Psoas muscle (tissue), 7 donors: ENCODE measurements at regions not wholly inside any gene's neighbourhood (a gene's known extent, or its start where the extent isn't known, plus 50 kb on each side); places are given as distances from the start of the nearest gene placed in this dataset.
A peak's percentile ranks its signal among the peaks of the same experiment; 100 is the strongest.

Experiments used
- ATAC-seq, 4 donors: fragments of 200-7000 bp; cut with Tn5 transposase; one replicate each; pipeline ENCODE4 v1.9.1; 2020; ENCODE audit warnings: moderate library complexity in 3 of 4, mild to moderate bottlenecking in 2 of 4
- DNase-seq, 2 donors: peaks; one replicate each; pipeline ENCODE4 v3.0.0-alpha.2; 2020
- H3K27ac ChIP-seq: fragments of 200-600 bp; one replicate; pipeline ENCODE4 v1.8.0; 2022
- H3K27me3 ChIP-seq, 3 donors: fragments of 200-600 bp in 1 of 3; one replicate each; pipeline versions ENCODE4 v1.6.1 to v1.8.0; 2013 to 2022; ENCODE audit warnings: low read length in 2 of 3, mild to moderate bottlenecking in 2 of 3, moderate library complexity in 1 of 3; ENCODE audit not compliant: insufficient read depth in 3 of 3
- H3K36me3 ChIP-seq, 2 donors: fragments of 200-600 bp in 1 of 2; one replicate each; pipeline versions ENCODE4 v1.6.1 to v1.8.0; 2013 to 2022; ENCODE audit warnings: low read depth in 1 of 2, mild to moderate bottlenecking in 1 of 2, moderate library complexity in 1 of 2; ENCODE audit not compliant: insufficient read depth in 1 of 2
- H3K4me1 ChIP-seq: fragments of 200-600 bp; one replicate; pipeline ENCODE4 v1.8.0; 2022
- H3K4me3 ChIP-seq: fragments of 200-600 bp; one replicate; pipeline ENCODE4 v1.8.0; 2022; ENCODE audit warnings: mild to moderate bottlenecking
- H3K9me3 ChIP-seq: fragments of 200-600 bp; one replicate; pipeline ENCODE4 v1.8.0; 2022
- WGBS, 3 donors: extraction: QIAGEN DNeasy Blood & Tissue Kit; methylation state at CpG; one replicate each; pipeline versions ENCODE4 v1.1.6 to v1.1.7; 2013; 5-methylcytosine and 5-hydroxymethylcytosine counted together
- intact Hi-C, 2 donors: fragments of 100-400 bp; cut with DNase I; formaldehyde crosslinking; loops; one replicate each; pipeline versions ENCODE4 v1.11.0 to v1.14.2; 2022
- TF ChIP-seq, protein P1 (sequence below): fragments of 200-600 bp; IDR thresholded peaks from one replicate; pipeline ENCODE4 v1.8.0; 2022; ENCODE audit warnings: antibody characterized with exemption
- donor health status: healthy with polysubstance abuse.
- donor health status: DM: no; HTN: no; CAD: no; lungs with moderate emphysema.
- donor health status: Bipolar disorder and iron deficiency.
- donor health status: healthy.
- donor health status: DM: yes; HTN: yes; CAD: no.
- donor health status: DM: no; HTN: no; CAD: no.
- donor health status: DM: yes; HTN: yes; CAD: no.

DNA sequence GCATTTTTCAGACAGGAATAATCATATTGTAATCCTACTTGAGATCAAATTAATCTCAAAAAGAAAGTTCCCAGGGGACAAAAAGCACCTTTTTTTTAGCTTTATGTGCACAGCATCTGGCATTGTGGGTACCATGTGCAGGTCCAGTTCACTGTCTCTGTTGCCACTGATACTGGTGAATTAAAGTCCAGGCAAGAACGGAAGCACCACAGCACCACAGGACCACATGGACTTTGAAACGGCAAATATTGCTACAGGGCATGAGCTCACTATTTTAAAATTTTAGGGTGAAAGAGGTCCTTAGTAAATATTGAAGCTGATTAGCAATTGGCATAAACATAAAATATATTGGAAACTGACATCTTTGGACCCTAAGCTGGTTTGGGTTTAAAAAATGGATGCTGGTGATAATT, 709.0 kb downstream of the EPM2A start:
- Histone ChIP-seq H3K27me3 (no peaks in the 10 kb centered on the region), H3K27ac (no peak overlapping the region), H3K9me3 (no peaks in the 10 kb centered on the region), H3K4me3 (no peak overlapping the region), H3K4me1 (peaks cover 9% of the 10 kb centered on the region), H3K36me3 (no peaks in the 10 kb centered on the region)
- ATAC-seq (no peak), DNase-seq (no peak)
- TF ChIP-seq, protein P1, sequence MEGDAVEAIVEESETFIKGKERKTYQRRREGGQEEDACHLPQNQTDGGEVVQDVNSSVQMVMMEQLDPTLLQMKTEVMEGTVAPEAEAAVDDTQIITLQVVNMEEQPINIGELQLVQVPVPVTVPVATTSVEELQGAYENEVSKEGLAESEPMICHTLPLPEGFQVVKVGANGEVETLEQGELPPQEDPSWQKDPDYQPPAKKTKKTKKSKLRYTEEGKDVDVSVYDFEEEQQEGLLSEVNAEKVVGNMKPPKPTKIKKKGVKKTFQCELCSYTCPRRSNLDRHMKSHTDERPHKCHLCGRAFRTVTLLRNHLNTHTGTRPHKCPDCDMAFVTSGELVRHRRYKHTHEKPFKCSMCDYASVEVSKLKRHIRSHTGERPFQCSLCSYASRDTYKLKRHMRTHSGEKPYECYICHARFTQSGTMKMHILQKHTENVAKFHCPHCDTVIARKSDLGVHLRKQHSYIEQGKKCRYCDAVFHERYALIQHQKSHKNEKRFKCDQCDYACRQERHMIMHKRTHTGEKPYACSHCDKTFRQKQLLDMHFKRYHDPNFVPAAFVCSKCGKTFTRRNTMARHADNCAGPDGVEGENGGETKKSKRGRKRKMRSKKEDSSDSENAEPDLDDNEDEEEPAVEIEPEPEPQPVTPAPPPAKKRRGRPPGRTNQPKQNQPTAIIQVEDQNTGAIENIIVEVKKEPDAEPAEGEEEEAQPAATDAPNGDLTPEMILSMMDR = no peak
- 77 to 83% (median 81%) methylated on average over 2 of the region's 2 CpGs for WGBS, 3 donors
- intact Hi-C loops = loop anchor here (5.0 to 10.0 kb wide), 2 partner anchors 444 to 609 kb away; no protein-coding TSS in a partner anchor

DNA sequence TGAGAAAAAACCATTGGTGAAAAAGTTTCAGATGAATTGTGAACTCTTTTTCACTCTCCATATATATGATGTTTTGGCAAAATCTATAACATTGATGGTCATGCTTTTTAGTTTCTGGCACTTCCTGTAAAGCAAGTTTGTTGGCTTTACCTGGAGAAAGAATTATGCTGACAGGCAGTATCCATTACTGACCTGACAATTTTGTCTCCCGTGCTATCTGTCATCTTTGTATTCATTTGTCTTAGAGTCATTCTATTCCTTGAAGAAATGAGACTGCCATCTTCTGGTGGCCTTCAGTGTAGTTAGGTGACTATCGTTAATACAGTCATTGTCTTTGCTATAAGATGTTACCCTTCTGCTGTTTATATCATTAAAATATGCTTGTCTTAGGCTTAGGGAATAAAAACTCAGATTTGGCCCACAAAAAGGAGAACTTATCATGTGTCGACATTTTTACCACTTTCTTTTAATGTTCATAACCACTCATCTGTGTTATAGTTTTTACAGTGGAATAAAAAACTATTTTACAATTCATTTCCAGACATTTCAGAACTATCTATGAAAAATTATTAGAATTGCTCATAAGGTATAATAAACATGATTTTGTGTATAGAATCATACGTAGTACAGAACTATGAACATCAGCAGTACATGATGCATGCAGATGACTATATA, 707.0 kb downstream of the EPM2A start:
- Histone ChIP-seq H3K27ac (no peak overlapping the region), H3K36me3 (no peaks in the 10 kb centered on the region), H3K4me1 (peaks cover 5% of the 10 kb centered on the region), H3K27me3 (no peaks in the 10 kb centered on the region), H3K9me3 (no peaks in the 10 kb centered on the region), H3K4me3 (no peak overlapping the region)
- DNase-seq (no peak), ATAC-seq (peak; percentile 54 to 81 (median 70))
- TF ChIP-seq, protein P1 = peak; percentile 55
- intact Hi-C loops = loop anchor here (5.0 to 10.0 kb wide), 2 partner anchors 446 to 607 kb away; no protein-coding TSS in a partner anchor
- 40 to 46% (median 41%) methylated on average over 4 of the region's 4 CpGs for WGBS, 3 donors

DNA sequence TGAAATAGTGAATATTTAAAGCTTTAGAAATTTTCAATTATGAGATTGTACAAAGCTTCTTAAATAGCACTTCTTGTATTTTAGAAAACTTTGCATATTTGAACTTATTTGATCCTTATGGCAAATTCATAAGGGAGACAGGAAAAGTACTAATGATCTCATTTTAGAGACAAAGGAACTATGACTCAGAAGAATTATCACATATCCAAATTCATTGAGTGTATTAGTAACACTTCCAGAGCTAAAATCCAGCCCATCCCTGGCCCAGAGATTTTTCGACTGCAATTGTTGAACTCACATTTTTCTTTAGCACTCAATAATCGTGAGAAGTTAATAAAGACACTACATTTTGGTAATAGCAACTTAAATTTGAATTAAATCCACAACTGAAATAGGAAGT, 704.3 kb downstream of the EPM2A start:
- DNase-seq = no peak
- Histone ChIP-seq H3K36me3 (no peaks in the 10 kb centered on the region), H3K9me3 (no peaks in the 10 kb centered on the region), H3K27ac (no peak overlapping the region), H3K4me1 (no peaks in the 10 kb centered on the region), H3K27me3 (no peaks in the 10 kb centered on the region), H3K4me3 (no peak overlapping the region)
- 58 to 75% (median 70%) methylated on average over 2 of the region's 2 CpGs for WGBS, 3 donors
- TF ChIP-seq, protein P1 = no peak
- intact Hi-C loops = no loop called here
- no peak for ATAC-seq

DNA sequence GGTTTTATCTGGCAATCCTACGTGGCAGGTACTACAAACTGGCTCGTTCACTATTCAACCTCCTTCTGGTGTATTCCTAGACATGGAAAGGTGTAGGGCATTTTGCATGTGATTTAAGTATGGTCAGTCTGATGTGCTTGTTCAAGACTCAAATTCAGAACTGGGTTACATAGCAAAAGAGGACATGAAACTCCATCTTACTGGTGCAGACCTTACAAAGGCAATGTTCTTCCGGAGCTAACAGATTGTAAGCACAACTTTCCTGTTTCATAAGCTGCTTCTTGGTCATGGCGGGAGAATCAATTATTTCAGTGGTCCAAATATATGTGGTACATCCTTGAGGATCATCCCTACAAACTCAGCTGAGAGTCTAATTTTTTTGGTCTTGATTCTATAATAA, 703.4 kb downstream of the EPM2A start:
- no peak overlapping the region for H3K27ac ChIP-seq
- ATAC-seq (no peak), DNase-seq (no peak)
- H3K9me3 ChIP-seq = no peaks in the 10 kb centered on the region
- H3K27me3 ChIP-seq = no peaks in the 10 kb centered on the region
- no peaks in the 10 kb centered on the region for H3K36me3 ChIP-seq
- intact Hi-C loops = no loop called here
- H3K4me3 ChIP-seq = no peak overlapping the region
- TF ChIP-seq, protein P1 = no peak
- no peaks in the 10 kb centered on the region for H3K4me1 ChIP-seq
- 72 to 88% (median 74%) methylated on average over 4 of the region's 4 CpGs for WGBS, 3 donors
